Lower lobe of right lung (tissue), 2 donors: ENCODE measurements at regions not wholly inside any gene's neighbourhood (a gene's known extent, or its start where the extent isn't known, plus 50 kb on each side); places are given as distances from the start of the nearest gene placed in this dataset.

Source experiments
- ATAC-seq, 2 donors: fragments of 200-7000 bp; cut with Tn5 transposase; one replicate each; pipeline ENCODE4 v1.9.1; 2020 to 2022; ENCODE audit warnings: mild to moderate bottlenecking in 2 of 2, moderate library complexity in 2 of 2
- DNase-seq: peaks from one replicate; pipeline ENCODE4 v3.0.0-alpha.2; 2020
- H3K27ac ChIP-seq: fragments of 200-600 bp; one replicate; pipeline ENCODE4 v1.8.0; 2022
- H3K27me3 ChIP-seq: fragments of 200-600 bp; one replicate; pipeline ENCODE4 v1.8.0; 2022; ENCODE audit warnings: low read depth
- H3K36me3 ChIP-seq: fragments of 200-600 bp; one replicate; pipeline ENCODE4 v1.8.0; 2022; ENCODE audit warnings: mild to moderate bottlenecking
- H3K4me1 ChIP-seq: fragments of 200-600 bp; one replicate; pipeline ENCODE4 v1.8.0; 2022
- H3K4me3 ChIP-seq: fragments of 200-600 bp; one replicate; pipeline ENCODE4 v1.8.0; 2022; ENCODE audit warnings: mild to moderate bottlenecking
- H3K9me3 ChIP-seq: fragments of 200-600 bp; one replicate; pipeline ENCODE4 v1.8.0; 2022
- CTCF ChIP-seq: fragments of 200-600 bp; IDR thresholded peaks from one replicate; pipeline ENCODE4 v1.8.0; 2022; ENCODE audit warnings: antibody characterized with exemption, mild to moderate bottlenecking
- intact Hi-C: fragments of 100-400 bp; cut with DNase I; formaldehyde crosslinking; loops from one replicate; pipeline ENCODE4 v1.11.0; 2022
- donor health status: DM: no; HTN: yes; CAD: no; lungs with severe emphysema.

GRCh38 chr21:14759285-14759684, 213.2 kb upstream of the SAMSN1 start:
- ATAC-seq (no peak), DNase-seq (no peak)
- no peaks in the 10 kb centered on the region for H3K9me3 ChIP-seq
- no peak for TF ChIP-seq CTCF
- no peaks in the 10 kb centered on the region for H3K27me3 ChIP-seq
- no peak overlapping the region for H3K4me3 ChIP-seq
- no peaks in the 10 kb centered on the region for H3K36me3 ChIP-seq
- intact Hi-C loops, result no loop called here
- no peaks in the 10 kb centered on the region for H3K4me1 ChIP-seq
- H3K27ac ChIP-seq, result no peak overlapping the region

GRCh38 chr21:14758849-14759248, 212.7 kb upstream of the SAMSN1 start:
- H3K4me3 ChIP-seq, result no peak overlapping the region
- H3K27ac ChIP-seq, result no peak overlapping the region
- H3K4me1 ChIP-seq, result no peaks in the 10 kb centered on the region
- DNase-seq (no peak), ATAC-seq (no peak)
- no peaks in the 10 kb centered on the region for H3K9me3 ChIP-seq
- no peak for TF ChIP-seq CTCF
- intact Hi-C loops, result no loop called here
- H3K36me3 ChIP-seq, result no peaks in the 10 kb centered on the region
- no peaks in the 10 kb centered on the region for H3K27me3 ChIP-seq

- ATAC-seq, result no peak
These were observed 211.6 kb upstream of the SAMSN1 start for GRCh38 chr21:14757533-14758327.

GRCh38 chr21:14755086-14755485, 209.0 kb upstream of the SAMSN1 start:
- no peaks in the 10 kb centered on the region for H3K4me1 ChIP-seq
- intact Hi-C loops, result no loop called here
- ATAC-seq (no peak), DNase-seq (no peak)
- H3K27ac ChIP-seq, result no peak overlapping the region
- no peaks in the 10 kb centered on the region for H3K36me3 ChIP-seq
- no peaks in the 10 kb centered on the region for H3K27me3 ChIP-seq
- no peaks in the 10 kb centered on the region for H3K9me3 ChIP-seq
- H3K4me3 ChIP-seq, result no peak overlapping the region
- no peak for TF ChIP-seq CTCF

More at GRCh38 chr21:14757533-14758327, 211.6 kb upstream of the SAMSN1 start:
- Histone ChIP-seq H3K9me3 (no peaks in the 10 kb centered on the region), H3K4me1 (no peaks in the 10 kb centered on the region), H3K27me3 (no peaks in the 10 kb centered on the region), H3K36me3 (no peaks in the 10 kb centered on the region), H3K27ac (no peak overlapping the region), H3K4me3 (no peak overlapping the region)
- no peak for DNase-seq
- intact Hi-C loops, result no loop called here
- no peak for TF ChIP-seq CTCF

GRCh38 chr21:14754682-14755081, 208.6 kb upstream of the SAMSN1 start:
- intact Hi-C loops, result no loop called here
- Histone ChIP-seq H3K27me3 (no peaks in the 10 kb centered on the region), H3K27ac (no peak overlapping the region), H3K9me3 (no peaks in the 10 kb centered on the region), H3K36me3 (no peaks in the 10 kb centered on the region), H3K4me3 (no peak overlapping the region), H3K4me1 (no peaks in the 10 kb centered on the region)
- DNase-seq (no peak), ATAC-seq (no peak)
- TF ChIP-seq CTCF, result no peak
